Peyer's patch (tissue), 4 donors: ENCODE measurements at regions not wholly inside any gene's neighbourhood (a gene's known extent, or its start where the extent isn't known, plus 50 kb on each side); places are given as distances from the start of the nearest gene placed in this dataset.

Source experiments
- CTCF ChIP-seq, 6 experiments: fragments of 450-650 bp in 4 of 6; fragments of 200-600 bp in 2 of 6; sonication (generic) in 1 of 6; IDR thresholded peaks; one replicate each; pipeline ENCODE4 v1.5.1; 2017 to 2019; ENCODE audit warnings: antibody characterized with exemption in 6 of 6, mild to moderate bottlenecking in 3 of 6, moderate library complexity in 1 of 6
- POLR2A ChIP-seq, 2 donors: fragments of 450-650 bp; IDR thresholded peaks; one replicate each; pipeline ENCODE4 v1.5.1; 2017; ENCODE audit warnings: antibody characterized with exemption in 2 of 2, mild to moderate bottlenecking in 2 of 2, moderate library complexity in 2 of 2

- TF ChIP-seq CTCF (IDR thresholded peaks at IDR 0.05) (no peak), POLR2A (IDR thresholded peaks at IDR 0.05) (no peak)
These were observed 142.6 kb upstream of the TMEM196 start for GRCh38 chr7:19916046-19916445.
